NCI-H526 treated with DMSO at 0.1 percent for 48 hours (cell line): ENCODE measurements at regions not wholly inside any gene's neighbourhood (a gene's known extent, or its start where the extent isn't known, plus 50 kb on each side); places are given as distances from the start of the nearest gene placed in this dataset.

ENCODE experiments used
- DNase-seq: peaks from one replicate; lab custom pipeline; 2025; lab: John Stamatoyannopoulos, UW

DNA sequence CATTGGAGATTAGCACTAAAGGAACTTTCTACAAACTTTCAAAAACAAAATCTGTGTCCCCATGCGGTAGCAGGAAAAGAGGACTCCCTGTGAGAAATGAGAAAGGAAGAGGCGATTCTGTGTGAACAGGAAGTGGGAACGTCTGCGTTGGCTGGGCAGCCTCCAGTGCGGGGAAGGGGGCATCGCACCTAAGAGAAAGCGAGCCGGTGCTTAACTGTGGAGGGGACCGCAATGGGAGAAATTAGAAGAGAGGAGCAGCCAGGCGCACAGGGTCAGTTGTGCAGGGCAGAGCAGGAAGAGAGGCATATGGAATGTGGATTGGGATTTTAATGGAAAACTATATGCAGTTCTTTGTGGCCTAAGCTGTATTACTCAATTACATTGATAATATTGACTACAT is 77.4 kb upstream of the DOCK9 start:
- DNase-seq: no peak

DNA sequence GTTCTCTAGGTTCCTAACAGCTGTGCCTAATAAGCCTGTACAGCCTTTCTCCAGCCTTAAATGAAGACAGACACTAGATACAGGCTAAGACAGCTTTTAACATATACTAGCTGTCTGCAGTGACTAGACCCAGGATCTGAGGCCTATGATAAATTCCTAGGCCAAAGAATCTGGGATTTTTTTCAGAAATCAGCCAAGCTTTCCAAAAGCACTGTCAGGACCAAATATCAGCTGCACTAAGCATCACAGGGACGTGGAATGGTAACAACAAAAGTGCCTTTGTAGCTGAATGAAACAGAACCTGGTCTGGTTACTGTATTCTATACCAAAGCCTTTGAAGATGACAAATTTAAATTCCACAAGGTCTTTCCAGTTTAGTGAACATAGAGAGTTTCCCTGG is 77.9 kb upstream of the DOCK9 start:
- no peak for DNase-seq

DNA sequence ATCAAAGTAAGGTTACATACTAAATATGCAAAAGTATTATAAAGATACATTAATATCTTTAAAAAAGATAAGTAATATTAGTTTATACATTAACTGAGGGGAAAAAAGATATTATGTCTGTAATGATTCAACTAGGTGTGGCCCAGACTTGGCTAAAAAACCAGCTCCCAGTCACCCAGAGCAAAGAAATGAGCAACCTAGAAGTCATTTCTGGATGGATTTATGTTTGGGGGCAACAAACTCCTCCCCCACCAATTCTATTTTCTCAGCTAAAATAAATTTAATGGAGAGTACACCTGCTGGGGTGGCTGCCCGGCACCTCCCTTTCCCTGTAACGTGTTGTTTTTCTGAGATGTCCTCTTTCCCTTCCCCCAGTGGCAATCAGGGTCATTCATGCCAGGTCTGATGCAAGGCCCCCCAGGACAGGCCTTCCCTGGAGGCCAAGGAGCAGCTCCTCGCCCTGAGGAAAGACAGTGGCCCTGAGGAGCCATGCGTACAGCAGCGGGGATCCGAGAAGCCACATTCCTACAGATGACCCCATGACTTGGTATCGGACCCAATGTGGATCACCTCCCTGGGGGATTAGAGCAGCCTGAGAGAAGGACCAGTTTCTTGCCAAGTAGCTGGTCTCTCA is 78.6 kb upstream of the DOCK9 start:
- no peak for DNase-seq

GRCh38 chr13:99057310-99057975 is 79.6 kb upstream of the DOCK9 start:
- no peak for DNase-seq

- no peak for DNase-seq
Observed at GRCh38 chr13:99058527-99059495, 80.9 kb upstream of the DOCK9 start.

DNA sequence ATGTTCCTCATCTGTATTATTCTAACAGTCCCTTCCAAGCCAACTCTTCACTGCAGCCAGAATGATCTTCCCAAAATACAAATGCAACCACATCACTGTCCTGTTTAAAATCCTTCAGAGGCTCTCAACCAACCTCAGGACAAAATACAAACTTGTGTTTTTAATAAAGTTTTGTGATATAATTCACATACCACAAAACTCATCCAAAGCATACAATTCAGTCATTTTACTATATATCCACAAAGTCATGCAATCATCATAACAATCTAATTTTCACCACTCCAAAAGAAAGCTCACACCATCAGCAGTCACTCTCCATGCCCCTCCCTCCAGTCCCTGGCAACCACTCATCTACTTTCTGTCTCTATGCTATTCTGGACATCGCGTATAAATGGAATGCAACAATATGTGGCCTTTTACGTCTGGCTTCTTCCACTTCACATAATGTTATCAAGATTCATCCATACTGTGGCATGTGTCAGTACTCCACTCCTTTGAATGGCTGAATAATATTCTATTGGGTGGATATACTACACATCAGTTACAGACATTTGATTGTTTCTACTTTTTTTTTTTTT is 81.7 kb upstream of the DOCK9 start:
- DNase-seq: no peak

- no peak for DNase-seq
Observed at GRCh38 chr13:99061411-99061810, 83.5 kb upstream of the DOCK9 start.

DNA sequence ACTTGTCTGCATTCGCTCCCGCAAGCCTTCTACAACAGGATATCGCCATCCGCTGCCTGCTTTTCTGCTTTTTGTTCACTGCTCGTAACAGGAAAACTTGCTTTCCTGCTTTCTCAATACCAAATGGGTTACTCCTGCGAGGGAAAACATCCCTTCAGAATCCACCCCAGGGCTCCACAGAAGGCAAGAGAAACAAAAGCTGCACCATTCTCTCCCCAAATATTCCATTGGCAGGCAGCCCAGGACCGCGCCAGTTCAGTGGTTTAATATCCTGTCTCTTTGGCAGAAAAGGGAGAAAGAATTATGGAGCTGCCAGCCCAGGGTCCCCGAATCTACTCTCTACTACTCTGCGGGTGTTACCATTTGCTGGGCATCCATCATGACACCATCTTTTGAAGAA is 84.7 kb upstream of the DOCK9 start:
- DNase-seq: no peak

- no peak for DNase-seq
Observed at GRCh38 chr13:99063178-99063577, 85.3 kb upstream of the DOCK9 start.

DNA sequence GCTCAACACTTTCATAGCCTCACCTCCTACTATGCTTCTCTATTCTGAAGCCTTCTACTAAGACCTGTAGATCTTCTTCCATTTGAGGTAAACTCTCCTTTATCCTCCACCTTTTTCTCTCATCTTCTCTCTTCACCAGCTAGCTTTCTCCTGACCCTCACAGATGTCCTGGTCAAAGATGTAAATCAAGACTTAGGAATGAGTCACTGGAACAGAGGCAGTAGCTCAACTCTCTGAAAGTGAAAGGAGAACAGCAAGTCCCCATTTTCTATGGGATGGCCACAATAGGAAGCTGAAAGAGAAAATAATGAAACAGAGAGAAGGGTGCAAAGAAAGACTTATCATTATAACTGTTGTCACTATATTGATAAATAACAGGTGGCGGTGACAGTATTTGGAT is 86.1 kb upstream of the DOCK9 start:
- no peak for DNase-seq

- DNase-seq: no peak
Observed at GRCh38 chr13:99064624-99065234, 86.9 kb upstream of the DOCK9 start.

- DNase-seq: no peak
Observed at GRCh38 chr13:99065235-99066015, 87.6 kb upstream of the DOCK9 start.

GRCh38 chr13:99066219-99066618 is 88.4 kb upstream of the DOCK9 start:
- DNase-seq: no peak

DNA sequence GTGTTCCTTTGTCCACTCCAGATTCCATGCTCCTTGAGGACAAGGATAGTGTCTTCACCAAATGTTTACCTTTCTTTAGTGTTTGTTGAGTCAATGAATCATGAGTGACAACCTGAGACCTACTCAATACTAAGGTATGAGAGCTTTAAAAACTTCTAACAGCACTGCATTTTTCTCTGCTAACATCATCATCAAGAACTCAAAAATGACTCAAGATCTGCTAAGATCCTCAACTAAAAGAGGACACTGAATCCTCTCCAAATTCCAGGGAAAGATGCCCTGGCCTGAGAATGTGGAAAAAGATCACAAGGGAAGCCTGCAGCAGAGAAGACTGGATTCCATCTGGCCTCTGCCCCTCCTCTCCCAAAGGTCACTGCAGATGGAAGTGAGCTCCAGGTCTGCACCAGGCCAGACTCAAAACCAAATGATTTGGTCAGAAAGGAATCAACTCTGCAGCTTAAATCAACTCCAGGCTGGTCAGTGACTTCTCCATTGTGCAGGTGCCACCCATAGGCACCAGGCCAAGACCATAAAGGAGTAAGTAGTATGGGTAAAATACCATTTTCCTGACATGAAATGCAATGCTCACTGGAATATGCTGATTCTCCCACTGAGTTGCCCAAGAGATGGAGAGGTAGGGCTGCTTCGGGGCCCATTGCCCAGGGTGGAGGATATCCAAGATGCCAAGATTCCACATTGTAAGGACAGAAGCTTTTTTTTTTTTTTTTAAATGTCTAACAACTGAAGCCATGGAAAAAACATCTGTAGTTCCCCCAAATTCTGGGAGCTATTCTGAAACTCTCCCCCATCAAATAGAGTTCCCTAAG is 89.5 kb upstream of the DOCK9 start:
- no peak for DNase-seq

DNA sequence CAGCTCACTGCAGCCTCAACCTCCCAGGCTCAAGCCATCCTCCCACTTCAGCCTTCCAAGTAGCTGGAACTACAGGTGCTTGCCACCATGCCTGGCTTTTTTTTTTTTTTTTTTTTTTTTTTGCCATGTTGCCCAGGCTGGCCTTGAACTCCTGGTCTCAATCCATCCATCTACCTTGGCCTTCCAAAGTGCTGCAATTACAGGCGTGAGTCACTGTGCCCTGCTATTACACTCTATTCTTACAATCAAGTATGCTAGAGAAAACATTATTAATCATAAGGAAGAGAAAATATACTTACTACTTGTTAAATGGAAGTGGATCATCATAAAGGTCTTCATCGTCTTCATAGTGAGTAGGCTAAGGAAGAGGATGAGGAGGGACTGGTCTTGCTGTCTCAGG is 93.3 kb upstream of the DOCK9 start:
- no peak for DNase-seq

GRCh38 chr13:99071666-99072065 is 93.8 kb upstream of the DOCK9 start:
- no peak for DNase-seq

DNA sequence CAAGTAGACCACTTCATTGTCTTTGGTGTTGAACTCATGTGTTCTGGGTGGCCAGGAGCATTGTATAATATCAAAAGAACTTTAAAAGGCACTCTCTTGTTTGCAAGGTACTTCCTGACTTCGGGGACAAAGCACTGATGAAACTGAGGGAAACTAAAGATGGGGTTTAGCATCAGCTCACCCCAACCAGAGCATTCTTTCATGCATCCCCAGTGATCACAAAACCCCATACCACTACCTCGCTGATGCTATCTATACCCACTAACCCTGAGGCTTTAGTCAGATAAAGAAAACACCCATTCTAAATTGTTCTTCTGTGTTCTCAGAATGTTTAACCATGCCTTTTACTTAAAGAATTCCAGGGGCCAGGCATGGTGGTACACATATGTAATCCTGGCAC is 94.5 kb upstream of the DOCK9 start:
- DNase-seq: no peak

DNA sequence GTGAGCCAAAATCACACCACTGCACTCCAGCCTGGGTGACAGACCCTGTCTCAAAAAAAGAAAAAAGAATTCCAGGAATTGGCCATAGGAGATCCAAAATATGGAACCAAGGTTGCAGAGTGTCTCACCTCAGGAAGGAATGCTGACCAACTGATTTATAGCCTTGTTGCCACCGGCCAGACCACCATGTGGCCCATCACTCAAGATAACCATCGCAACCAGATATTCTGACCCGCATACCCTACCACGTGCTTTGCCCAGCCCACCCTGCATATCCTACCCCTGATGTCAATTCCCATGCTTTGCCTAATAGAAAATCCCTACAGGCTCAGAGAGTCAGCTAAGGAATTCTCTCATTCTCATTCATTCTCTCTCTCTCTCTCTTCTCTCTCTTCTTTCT is 95.1 kb upstream of the DOCK9 start:
- DNase-seq: no peak

- DNase-seq: no peak
Observed at GRCh38 chr13:99074693-99075092, 96.8 kb upstream of the DOCK9 start.
